CD4-positive, alpha-beta T cell treated with Interferon alpha-2 for 1 hour (primary cell): ENCODE measurements at regions not wholly inside any gene's neighbourhood (a gene's known extent, or its start where the extent isn't known, plus 50 kb on each side); places are given as distances from the start of the nearest gene placed in this dataset.
A peak's percentile ranks its signal among the peaks of the same experiment; 100 is the strongest.

Experiments
- DNase-seq, 2 donors: peaks; one replicate each; pipeline ENCODE4 v3.0.0-alpha.2; 2020 to 2022

DNA sequence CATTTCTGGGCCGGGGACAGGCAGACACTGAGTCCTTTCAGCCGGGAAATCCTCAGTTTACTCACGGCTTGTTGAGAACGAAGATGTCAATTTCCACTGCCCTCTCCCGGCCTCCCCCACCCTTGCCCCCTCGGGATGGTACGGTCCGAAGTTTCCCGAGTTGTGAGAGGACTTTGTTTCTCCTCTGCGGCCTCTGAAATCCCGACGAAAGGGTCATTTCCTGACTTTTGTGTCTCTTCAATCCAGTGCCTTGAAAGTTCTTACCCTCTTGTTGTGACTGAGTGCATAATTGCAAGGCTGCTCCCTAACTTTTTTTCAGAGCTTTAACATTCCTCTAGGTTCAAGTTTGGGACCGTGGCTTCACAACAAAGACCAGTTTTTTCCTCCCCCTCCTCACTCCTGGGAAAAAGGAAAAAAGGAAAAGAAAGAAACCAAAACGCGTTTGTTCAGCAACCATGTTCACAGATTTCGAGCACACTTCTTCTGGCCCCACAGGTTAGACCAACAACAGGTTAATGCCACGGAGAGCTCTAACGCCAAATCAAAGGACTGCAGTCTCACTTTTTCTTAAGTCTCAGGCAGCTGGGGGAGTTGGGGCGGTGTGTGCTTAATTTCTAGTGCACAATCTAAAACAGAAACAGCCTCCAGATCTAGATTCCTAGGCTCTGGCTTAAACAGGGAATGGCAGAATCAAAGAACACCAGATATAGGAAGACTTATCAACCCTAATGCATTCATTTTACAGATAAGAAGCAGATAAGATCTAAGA lies 138.9 kb downstream of the TMCO5A start:
- DNase-seq: no peak

DNA sequence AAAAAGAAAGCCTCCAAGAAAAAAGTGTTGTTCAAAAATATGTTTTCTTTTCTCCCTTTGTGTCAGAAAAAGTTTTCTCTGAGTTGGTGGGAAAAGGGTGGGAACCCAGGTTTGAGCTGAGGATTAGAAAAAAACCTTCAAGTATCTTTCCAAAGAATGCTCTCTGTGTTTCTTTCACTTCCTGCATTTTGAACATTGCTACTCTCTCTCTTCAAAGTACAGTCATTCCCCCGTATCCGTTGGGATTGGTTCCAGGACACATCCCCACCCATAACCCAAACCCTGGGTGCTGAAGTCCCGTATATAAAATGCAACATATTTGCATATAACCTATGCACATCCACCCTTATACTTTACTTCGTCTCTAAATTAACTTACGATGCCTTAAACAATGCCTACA lies 139.6 kb downstream of the TMCO5A start:
- no peak for DNase-seq

DNA sequence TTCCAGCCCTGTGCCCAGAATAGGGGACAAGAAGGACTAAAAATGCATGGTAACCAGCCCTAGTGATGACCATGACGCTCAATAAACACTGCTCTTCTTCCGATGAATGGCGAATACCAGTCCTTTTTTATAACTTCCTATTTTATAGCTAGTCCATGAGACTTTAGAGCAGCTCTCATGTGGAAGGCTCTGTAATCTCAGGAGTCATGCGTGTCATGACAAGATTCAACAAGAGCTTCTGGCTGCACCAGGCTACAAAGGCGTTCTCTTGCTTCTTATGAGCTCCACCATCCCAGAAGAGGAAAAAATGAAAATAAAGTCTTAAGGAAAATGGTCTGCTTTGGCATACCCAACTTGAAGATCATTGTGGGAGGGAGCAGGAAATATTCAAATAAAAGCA lies 141.0 kb downstream of the TMCO5A start:
- DNase-seq: no peak

DNA sequence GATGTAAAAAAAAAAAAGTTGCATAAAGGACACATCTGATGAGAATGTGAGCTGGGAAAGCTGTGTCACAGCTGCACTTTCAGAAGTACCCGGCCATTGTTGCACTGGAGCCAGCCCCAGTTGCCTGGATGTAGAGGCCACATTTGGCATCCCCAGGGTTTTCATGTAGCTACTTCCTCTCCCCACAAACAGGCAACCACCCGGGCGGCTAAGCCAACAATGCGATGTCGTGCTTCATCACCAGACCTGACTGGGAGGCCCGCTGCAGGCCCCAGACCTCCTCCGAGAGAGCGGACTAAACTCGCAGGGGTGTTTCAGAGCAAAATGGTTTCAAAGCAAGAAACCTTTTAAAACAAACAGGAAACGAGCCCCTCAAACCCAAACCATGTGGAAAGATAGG lies 142.3 kb downstream of the TMCO5A start:
- DNase-seq: no peak

DNA sequence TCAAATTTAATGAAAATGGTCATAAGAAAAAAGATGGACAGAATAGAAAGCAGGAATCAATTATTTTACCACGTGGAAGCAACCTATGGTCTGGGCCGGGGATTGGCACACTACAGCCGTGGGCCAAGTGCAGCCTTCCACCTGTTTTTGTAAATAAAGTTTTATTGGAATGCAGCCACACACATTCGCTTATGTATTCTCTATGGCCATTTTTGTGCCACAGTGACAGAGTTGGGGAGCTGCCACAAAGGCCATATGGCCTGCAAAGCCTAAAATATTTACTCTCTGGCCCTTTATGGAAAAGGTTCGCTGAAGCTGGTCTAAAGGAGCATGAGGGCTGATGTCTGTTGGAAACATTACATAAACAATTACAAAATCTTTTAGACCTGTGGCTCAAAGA lies 144.8 kb downstream of the TMCO5A start:
- DNase-seq: no peak

DNA sequence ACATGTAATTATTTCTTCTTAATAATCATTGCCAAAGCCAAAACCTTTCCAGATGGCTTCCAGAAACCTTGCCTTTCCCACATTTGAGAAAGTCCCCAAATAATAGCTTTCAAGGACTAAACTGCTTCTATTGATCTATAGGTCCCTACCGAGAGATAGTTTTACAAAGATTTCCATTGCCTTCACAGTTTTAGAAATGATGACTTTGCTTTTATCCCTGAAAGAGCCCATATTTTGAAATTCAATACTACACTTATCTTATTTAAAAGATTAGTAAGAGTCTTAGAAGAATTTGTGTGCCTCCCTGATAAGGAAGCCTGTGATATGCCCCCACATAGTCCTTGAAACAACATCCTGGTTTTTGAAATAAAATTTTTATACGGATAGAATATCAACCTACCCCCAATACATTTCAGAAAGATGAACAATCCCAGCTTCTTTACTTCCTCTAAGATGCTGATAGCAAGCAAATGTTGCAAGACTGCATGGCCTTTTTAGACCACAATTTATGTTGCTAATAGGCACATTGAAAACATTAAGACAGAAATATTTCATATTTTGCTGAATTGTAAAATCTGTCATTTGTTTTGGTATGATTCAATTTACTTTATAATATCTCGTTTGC lies 146.3 kb downstream of the TMCO5A start:
- no peak for DNase-seq

DNA sequence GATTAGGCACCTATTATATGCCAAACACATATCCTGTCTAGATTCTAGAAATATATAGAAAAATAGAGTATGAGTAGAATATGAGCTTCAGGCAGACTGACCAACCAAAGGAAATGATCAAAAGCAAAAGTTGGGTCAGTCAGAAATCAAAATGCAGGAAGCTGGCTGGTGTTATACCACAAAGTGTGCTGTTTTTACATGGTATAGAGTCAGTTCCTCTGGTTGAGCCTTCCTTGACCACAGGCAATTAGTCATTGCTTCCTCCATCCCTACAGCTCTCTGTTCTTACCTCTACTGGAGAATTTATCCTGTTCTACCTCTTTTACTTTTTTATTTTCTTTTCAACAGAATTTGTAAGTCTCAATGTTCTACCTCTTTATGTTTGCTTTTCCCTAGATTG lies 149.8 kb downstream of the TMCO5A start:
- DNase-seq: peak; percentile 3 to 7

DNA sequence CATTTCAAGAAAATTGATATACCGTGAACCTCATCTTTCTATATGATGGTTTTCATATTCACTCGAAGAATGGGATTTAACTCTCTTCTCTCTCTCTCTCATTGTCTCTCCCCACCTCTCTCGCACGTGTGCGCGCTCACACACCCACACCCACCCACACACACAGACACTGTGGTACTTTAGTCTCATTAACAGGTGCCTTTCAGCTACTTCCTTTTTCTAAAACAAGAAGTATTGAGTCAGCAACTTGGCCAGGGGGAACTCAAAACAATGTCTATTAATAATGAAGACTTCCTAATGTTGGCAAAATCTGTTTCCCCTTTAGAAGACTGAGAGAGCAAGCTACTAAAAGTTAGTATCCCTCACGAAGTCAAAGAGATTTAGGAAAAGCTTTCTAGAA lies 150.7 kb downstream of the TMCO5A start:
- peak; percentile 7 to 29 for DNase-seq

DNA sequence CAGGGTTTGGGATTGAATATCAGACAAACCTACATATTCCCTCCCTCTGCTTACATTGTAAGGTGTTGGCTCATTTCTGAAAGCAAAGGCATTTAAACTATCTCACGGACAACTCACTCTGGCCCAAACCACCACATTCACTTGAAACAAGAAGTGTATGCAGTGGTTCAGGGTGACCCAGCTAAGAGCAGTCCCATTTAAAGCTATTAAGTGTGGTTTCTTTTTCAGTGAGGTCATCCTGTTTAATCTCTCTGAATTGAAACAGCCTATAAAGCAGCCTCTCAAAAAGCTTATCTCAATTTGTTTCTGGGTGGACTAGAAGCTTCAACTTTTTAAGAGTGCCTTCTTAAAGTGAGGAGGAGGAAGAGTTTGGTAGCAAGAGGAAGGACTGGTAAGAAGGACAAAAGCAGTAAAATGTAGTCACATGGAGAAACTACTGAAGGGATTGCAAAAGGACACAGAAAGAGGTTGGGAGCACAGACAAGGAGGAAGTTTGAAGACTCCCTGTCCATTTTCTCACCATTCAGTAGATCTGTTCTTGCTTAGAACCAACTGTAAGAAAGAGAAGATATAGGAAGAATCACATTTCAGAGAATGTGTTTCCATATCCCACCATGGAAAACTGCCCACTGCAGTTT lies 151.6 kb downstream of the TMCO5A start:
- DNase-seq: no peak

DNA sequence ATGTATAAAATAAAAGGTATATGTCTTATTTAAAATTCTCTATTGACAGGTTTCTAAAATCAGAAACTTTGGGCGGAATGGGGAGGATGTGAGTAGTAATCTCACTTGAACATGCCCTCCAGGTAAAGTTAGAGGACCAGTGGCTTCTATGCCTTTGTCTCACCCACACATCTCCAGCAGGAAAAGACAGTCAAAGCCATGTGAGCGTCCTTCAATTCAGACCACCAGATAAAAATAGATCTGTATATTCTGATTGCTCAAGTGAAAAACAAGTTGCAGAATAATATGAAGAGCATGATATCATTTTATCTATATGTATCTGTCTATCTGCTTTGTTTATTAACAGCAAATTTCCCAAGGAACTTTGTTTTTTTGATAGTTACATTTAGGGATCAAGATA lies 152.2 kb downstream of the TMCO5A start:
- DNase-seq: no peak

DNA sequence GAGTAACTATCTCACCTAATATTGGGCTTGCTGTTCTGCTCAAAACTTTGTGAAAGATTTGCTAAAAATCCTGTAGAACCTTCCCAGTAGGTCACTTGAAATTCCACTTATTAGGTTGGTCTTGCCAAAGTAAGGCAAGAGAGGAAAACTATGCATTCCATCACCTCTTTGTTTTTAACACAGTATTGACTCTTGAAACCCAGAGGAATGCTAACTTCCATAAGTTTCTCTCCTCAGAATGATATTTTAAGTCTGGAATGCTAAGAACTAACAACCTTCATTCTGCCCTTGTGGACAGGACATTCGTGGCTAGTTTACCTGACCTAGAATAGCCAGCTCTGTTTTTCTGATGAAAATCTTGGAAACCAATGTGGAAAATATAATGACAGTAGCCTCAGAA lies 154.5 kb downstream of the TMCO5A start:
- no peak for DNase-seq

DNA sequence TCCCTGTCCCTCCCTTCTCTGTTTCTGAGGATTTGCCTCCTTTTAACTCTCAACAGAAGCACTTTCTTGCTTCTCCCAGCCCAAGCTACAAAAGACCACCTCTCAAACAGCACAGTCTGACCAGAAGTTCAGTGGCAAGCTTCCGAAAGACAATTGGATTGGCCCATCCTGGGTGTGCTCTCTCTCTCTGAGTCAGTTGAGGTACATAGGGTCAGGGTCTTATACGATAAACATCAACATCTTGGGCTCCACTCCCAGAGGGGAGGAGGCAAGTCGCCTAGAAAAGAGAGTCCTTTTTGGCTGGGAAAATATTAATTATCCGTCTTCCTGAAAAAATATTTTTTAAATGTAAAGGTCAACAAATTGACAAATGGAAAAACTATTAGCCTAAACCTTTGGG lies 155.8 kb downstream of the TMCO5A start:
- DNase-seq: no peak

DNA sequence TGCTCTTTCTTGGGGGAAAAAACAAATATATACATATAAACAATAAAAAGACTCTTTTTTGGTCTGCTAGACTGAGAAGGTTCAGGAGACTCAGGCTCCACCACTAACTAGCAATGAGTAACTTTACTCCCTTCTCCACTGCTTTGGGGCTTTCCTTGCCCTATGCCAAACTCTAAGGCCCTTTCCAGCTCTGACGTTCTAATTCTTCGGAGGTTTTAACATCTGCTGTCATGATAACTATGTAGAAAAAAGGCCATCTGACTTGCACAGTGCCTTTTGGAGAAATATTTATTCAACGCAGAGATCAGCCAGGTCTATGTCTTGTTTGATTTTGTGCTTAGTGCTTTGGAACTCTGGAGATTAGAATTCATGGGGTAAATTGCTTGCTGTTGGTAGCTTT lies 156.2 kb downstream of the TMCO5A start:
- no peak for DNase-seq

DNA sequence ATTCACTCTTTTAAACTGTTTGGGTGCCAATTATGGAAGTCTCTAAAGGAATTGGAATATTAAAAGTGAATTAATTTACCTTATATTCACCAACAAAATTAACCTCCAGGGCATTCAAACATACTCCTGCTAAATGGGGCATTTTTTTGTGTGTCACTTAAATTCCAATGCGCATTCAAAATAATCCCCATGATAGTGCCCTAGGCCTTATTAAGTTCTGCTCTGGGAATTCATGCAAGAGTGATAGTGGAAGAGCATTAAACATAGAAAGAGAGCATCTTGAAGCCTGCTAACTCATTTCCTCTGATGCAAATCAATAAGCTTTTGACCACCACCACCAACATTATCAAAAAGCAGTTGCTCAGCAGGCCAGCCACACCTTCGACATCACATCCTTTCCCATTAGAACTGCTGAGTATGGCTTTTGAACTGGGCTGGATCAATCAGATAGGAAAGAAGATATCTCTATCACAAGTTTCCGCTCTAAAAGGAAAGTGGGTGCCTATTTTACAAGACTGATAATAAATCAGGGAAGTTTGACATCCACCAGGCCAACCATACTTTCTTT lies 156.7 kb downstream of the TMCO5A start:
- no peak for DNase-seq

DNA sequence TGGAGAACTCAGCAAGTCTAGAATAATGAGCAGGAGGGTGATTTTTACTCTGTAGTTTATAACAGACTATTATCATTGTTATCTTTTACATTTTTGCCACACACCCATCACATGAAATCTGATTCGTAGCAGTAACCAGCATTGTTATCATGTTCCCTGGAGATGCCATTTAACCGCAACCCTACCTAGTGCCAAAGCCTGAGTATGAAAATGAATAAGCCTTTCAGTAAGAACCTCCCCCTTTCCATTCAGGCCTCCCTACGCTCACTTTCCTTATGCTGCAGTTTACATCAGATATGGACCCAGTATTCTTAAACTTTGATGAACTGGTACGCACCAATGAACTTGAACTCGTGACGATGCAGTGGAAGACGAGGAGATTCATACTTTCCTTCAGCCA lies 158.7 kb upstream of the SPRED1 start:
- DNase-seq: no peak

DNA sequence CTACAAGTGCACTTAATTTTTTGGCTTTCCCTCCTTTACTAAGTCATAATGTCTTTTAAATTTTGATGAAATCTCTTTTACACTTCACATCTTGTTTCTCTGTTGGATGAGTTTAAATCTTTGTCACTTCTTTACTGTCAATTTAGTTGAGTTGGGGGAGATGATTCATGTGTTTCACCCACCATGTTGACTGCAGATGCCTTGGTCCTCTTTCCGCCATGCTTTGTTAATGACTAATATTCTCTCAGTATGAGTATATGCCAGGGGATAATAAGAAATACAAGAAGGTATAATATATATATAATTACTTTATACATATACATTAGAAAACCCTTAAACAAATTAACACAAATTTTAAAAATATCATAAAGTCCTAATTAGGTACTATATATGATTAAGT lies 149.7 kb upstream of the SPRED1 start:
- no peak for DNase-seq

DNA sequence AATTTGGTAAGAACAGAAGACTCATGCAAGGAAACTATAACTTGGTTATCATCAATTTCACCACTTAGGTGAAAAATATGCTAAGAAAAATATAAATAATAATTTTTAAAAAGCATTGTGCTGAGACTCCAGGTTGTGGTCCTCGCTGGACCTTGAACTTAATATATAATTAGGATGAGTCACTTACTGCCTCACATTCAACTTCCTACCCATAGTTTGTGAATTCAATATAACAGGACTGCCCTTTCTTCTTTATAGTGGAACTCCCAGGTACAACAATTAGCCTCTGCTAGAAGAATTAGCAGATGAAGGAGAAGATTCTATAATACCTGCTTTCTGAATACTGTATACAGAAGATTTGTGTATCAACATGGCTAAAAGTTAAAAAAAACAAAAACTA lies 149.1 kb upstream of the SPRED1 start:
- DNase-seq: no peak

DNA sequence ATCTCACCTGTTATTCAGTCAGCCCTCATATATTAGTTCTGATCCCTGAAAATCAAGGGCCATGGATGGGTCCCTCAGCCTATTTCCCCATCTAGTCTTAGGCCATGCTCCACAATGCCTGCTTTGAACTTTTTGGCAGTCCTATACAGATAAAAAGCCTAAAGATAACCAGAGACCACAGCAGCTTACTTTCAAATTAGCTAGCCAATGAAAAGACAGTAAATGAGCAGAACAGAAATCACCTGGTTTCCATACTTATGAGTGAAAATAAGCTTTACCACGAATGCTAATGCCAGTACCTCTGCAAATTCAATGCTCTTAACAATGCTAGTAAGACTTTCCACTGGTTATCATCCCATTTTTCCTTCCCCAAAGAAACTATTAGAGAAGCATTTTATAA lies 141.6 kb upstream of the SPRED1 start:
- DNase-seq: no peak

DNA sequence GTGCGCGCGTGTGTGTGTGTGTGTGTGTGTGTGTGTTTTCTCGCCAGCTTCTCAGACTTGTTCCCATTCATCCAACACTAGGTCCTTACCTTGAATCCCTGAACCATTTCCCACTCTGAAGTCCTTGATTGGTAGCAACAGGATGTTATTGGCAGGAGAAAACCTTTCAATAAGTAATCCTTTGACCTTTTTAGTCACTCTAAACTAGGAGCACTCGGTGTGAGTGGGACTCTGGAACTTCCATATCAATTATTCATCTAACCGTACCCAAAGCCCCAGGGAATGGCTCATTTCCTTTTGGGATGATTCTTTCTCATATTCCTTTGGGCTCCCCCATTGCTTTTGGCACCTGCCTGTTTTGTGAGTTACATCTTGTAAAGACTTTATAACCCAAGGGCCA lies 140.2 kb upstream of the SPRED1 start:
- no peak for DNase-seq

DNA sequence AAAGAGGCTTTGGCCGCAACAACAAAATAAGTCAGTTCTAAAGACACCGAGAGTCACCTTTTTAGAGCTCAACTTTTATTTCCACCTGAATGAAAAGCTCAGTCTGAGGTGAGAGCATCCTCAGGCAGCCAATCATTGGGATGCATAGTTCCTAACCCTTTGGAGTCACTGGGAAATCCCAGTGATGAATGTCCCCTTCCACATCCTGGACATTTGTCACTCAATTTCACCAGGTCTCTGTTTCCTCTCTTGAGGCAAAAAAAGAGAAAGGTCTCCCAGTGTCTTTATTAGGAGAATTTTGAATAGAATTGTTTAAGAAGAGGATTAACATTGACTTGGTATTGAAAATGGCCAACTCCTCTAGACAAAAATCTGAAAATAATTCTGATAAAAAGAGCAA lies 137.5 kb upstream of the SPRED1 start:
- no peak for DNase-seq

DNA sequence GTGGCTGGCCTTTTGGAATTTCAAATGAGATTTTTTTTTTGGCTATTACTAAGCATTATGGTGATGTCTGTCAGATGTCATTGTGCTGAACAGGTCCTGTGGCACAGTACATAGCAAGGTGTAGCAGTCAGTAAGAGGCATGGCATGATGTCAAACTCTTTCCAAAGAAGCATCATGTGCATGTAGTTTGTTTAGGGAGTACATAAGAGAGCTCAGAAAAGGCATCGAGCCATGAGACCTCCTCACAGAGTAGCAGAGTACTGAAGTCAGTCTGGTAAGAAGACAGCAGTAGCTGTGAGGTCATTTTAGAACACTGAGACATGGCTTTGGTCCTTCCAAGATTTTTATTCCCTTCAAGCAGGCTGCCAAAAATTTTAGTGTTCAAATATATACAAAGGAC lies 134.9 kb upstream of the SPRED1 start:
- DNase-seq: no peak

DNA sequence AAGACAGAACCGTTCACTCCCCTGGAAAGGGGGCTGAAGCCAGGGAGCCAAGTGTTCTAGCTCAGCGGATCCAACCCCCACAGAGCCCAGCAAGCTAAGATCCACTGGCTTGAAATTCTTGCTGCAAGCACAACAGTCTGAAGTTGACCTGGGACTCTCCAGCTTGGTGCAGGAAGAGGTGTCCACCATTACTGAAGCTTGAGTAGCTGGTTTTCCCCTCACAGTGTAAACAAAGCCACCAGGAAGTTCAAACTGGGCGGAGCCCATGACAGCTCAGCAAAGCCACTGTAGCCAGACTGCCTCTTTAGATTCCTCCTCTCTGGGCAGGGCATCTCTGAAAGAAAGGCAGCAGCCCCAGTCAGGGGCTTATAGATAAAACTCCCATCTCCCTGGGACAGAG lies 132.8 kb upstream of the SPRED1 start:
- DNase-seq: peak in 1 of 2 donors; percentile 7

DNA sequence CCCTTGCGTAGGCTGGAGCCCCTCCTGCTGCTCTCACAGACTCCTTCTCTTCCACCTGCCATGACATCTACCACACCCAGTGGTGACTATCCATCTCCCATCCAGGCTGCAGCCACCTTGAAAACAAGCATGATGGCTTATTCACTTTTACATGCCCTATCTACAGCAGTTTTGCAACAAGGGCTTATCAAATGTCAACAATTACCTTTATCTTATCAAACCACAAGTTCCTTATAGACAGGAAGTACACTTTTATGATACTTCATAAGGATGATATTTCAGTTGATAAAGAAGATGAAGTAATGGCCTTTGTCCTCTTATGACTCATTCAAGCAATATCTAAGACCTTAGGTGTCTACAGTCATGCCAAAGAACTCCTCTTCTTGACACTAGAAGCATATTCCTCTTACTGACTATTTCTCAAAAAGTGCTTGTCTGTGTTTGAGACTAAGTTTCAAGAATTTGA lies 125.3 kb upstream of the SPRED1 start:
- DNase-seq: no peak

DNA sequence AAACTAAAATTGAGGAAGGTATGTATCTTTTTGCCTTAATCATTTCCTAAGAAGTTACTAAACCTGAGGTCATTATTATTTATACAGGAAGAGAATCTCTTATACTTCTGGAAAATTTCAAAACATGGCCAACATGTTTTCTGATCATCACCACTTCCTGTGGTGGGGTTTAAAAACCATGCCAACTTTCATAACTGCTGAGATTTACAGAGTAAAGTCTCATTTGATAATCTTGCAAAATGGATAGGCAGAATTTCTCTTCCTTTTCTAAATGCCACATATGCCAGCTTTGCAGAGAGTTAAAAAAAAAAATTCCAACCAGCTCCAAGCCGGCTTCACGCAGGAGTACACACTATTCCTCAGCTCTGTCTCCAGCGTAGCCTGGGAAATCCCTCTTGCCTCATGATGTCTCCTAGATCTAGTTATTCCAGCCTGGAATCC lies 124.3 kb upstream of the SPRED1 start:
- no peak for DNase-seq
